ENCODE measurements at regions not wholly inside any gene's neighbourhood (a gene's known extent, or its start where the extent isn't known, plus 50 kb on each side); places are given as distances from the start of the nearest gene placed in this dataset.

DNA sequence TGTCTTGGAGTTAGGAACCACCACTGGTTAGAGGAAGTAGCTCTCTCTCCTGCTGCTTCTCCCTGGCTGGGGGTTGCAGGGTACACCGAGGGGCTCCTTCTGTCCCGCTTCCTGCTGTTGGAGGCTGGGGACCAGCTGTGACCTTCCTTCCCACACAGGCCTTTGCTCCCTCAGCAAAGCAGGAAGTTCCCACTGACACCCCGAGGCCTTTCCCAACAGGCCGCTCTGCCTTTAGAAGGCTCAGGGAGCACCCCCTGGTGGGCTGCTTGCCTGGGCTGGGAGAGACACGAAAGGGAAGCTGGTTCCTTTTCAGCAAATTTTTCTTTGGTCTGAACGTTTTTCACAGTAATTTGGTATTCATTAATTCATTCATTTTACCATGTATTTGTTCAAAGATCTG is 527.9 kb upstream of the B3GAT1 start:
- Histone ChIP-seq H3K79me2 (ENCODE audit: control insufficient read depth, insufficient read depth, low read length) (no peaks in the 10 kb centered on the region), H3K4me3 (no peak overlapping the region), H3K27me3 (ENCODE audit: control insufficient read depth in 2 of 2, insufficient read depth in 2 of 2, low read length in 2 of 2) (peaks cover 0 to 23% of the 10 kb centered on the region in 2 experiments; a peak in 1 of 5 replicates), H3K9me1 (ENCODE audit: control insufficient read depth, insufficient read depth, low read length) (no peaks in the 10 kb centered on the region), H4K20me1 (replicated peaks; ENCODE audit: control insufficient read depth, insufficient read depth, low read length) (no peaks in the 10 kb centered on the region; the same call in 1 of the 2 replicates), H3K36me3 (ENCODE audit: control insufficient read depth, insufficient read depth, low read length) (no peaks in the 10 kb centered on the region), H3K4me1 (replicated peaks in 1 of 2; ENCODE audit: control insufficient read depth in 2 of 2, insufficient read depth in 2 of 2, low read length in 2 of 2) (no peaks in the 10 kb centered on the region), H3K27ac (ENCODE audit: extremely low read depth, low read depth, low read length) (no peak overlapping the region), H3K9me3 (replicated peaks; ENCODE audit: control insufficient read depth, insufficient read depth, low read depth, low read length) (no peaks in the 10 kb centered on the region), H3K4me2 (ENCODE audit: insufficient read depth, low read length) (no peak overlapping the region), H3K9ac (ENCODE audit: insufficient read depth in 1 of 2, low read depth in 2 of 2, low read length in 2 of 2) (no peak overlapping the region), H2AFZ (ENCODE audit: low read depth, low read length) (no peak overlapping the region)
- intact Hi-C loops (cut with micrococcal nuclease) (loop anchor here (5.0 kb wide), 1 partner anchor 73 kb away; no protein-coding TSS in a partner anchor), in situ Hi-C loops (cut with MboI) (no loop called here)
- ChIA-PET POLR2A (no interaction called here), CTCF (ENCODE audit: low intra/inter-chr PET ratio) (no interaction called here)
- no TSS peak for BruUV-seq (replicated peaks)
- peak; percentile 77 for ATAC-seq
- TF ChIP-seq RAD21 (CRISPR knock-in tag; conservative IDR thresholded peaks at IDR 0.05 in 1 of 2, IDR thresholded peaks at IDR 0.05 in 1 of 2) (peak; percentile 26 to 42; a peak in 3 of 4 replicates), SMC3 (conservative IDR thresholded peaks at IDR 0.05; ENCODE audit: insufficient read depth, low read depth, low read length) (0 out of 2 replicates have a peak, but pooled peaks have one; percentile 10), RBFOX2 (IDR thresholded peaks at IDR 0.05; ENCODE audit: low read depth, low read length) (no peak)
- TF ChIP-seq, protein P1, sequence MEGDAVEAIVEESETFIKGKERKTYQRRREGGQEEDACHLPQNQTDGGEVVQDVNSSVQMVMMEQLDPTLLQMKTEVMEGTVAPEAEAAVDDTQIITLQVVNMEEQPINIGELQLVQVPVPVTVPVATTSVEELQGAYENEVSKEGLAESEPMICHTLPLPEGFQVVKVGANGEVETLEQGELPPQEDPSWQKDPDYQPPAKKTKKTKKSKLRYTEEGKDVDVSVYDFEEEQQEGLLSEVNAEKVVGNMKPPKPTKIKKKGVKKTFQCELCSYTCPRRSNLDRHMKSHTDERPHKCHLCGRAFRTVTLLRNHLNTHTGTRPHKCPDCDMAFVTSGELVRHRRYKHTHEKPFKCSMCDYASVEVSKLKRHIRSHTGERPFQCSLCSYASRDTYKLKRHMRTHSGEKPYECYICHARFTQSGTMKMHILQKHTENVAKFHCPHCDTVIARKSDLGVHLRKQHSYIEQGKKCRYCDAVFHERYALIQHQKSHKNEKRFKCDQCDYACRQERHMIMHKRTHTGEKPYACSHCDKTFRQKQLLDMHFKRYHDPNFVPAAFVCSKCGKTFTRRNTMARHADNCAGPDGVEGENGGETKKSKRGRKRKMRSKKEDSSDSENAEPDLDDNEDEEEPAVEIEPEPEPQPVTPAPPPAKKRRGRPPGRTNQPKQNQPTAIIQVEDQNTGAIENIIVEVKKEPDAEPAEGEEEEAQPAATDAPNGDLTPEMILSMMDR (IDR thresholded peaks at IDR 0.05 in 2 of 3, conservative IDR thresholded peaks at IDR 0.05 in 1 of 3; ENCODE audit: insufficient read depth in 2 of 3, low read depth in 1 of 3, low read length in 3 of 3): peak; percentile 29 to 49 (median 35); a peak in 4 of 6 replicates
- peak; percentile 35 for FAIRE-seq
- DNase-seq (ENCODE audit: extremely low read depth in 1 of 4, low spot score in 3 of 4): peak in 3 of 4 experiments; percentile 13 to 24 (median 15)
- 5% methylated on average over 6 of the region's 6 CpGs for WGBS (ENCODE audit: insufficient coverage, low coverage, missing lambda C conversion rate)
